ENCODE measurements at regions not wholly inside any gene's neighbourhood (a gene's known extent, or its start where the extent isn't known, plus 50 kb on each side); places are given as distances from the start of the nearest gene placed in this dataset.

DNA sequence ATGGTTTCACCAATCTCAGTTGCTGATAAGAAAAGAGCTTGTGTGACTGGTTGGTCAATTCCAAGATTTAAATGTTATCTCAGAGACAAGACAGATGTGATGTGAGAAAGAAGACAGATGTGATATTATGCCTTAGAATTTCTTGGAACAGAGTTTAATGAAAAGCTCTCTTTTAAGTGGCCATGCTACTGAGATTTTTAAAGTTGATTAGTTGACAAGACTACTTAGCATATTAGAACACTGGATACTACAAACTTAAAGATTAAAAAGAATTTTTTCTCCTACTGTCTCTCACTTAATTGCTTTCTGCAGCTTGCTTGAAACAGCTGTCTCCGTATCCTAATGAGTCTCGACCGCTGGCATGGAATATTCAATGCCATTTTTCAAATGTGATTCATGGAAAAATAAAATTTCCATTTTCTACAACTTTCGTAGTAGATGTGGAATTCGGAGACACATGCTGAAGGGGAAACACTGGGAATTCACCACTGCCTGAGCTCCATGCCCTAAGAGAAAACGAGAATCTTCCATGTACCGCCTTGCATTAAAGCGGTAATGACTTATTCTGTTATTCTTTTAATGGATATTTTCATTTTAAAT, 634.2 kb upstream of the SETBP1 start:
- TF ChIP-seq, protein P1, sequence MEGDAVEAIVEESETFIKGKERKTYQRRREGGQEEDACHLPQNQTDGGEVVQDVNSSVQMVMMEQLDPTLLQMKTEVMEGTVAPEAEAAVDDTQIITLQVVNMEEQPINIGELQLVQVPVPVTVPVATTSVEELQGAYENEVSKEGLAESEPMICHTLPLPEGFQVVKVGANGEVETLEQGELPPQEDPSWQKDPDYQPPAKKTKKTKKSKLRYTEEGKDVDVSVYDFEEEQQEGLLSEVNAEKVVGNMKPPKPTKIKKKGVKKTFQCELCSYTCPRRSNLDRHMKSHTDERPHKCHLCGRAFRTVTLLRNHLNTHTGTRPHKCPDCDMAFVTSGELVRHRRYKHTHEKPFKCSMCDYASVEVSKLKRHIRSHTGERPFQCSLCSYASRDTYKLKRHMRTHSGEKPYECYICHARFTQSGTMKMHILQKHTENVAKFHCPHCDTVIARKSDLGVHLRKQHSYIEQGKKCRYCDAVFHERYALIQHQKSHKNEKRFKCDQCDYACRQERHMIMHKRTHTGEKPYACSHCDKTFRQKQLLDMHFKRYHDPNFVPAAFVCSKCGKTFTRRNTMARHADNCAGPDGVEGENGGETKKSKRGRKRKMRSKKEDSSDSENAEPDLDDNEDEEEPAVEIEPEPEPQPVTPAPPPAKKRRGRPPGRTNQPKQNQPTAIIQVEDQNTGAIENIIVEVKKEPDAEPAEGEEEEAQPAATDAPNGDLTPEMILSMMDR (IDR thresholded peaks at IDR 0.05): no peak
- TF ChIP-seq POLR2A (IDR thresholded peaks at IDR 0.05): no peak
- TF ChIP-seq EP300 (IDR thresholded peaks at IDR 0.05): no peak
